OCI-LY1 (cell line): ENCODE measurements at regions not wholly inside any gene's neighbourhood (a gene's known extent, or its start where the extent isn't known, plus 50 kb on each side); places are given as distances from the start of the nearest gene placed in this dataset.

Experiments
- CTCF ChIP-seq: fragments of 200-600 bp; sonication (generic), shearing (Covaris generic); IDR thresholded peaks from 2 replicates; pipeline ENCODE4 v1.5.1; 2017; ENCODE audit warnings: mild to moderate bottlenecking, antibody characterized with exemption, low read length, moderate library complexity, mixed read lengths
- EZH2 ChIP-seq: fragments of 200-600 bp; sonication (generic), shearing (Covaris generic); IDR thresholded peaks from 2 replicates; pipeline ENCODE4 v1.8.0; 2017; ENCODE audit warnings: borderline replicate concordance, mixed run types, mild to moderate bottlenecking, antibody characterized with exemption, low read length, moderate library complexity, mixed read lengths

- TF ChIP-seq CTCF (no peak), EZH2 (no peak)
Observed at GRCh38 chrX:16476692-16477091, 173.3 kb upstream of the S100G start.
